ENCODE measurements at regions not wholly inside any gene's neighbourhood (a gene's known extent, or its start where the extent isn't known, plus 50 kb on each side); places are given as distances from the start of the nearest gene placed in this dataset.

DNA sequence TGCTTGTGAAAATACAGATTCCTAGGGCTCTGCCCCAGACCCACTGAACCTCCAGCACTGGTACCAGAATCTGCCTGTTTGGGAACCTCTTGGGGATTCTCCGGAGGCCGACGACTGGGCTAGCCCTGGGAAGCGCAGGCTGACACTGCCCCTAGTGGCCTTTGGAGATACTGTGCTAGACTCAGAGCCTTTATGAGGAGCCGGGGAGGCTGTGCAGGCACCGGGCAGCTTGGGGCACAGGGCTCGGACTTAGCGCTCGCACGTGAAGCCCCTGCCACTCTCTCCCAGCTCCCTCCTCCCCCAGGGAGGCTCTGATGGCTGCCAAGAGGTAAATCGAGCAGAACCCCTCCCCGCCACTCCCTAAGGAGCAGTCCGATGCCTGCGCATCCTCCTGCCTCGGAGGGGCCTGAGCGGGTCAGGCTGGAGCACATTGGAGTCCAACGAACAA, 144.6 kb upstream of the TNR start:
- DNase-seq (ENCODE audit: low read depth, low spot score) = peak; percentile 46
- TF ChIP-seq, protein P1, sequence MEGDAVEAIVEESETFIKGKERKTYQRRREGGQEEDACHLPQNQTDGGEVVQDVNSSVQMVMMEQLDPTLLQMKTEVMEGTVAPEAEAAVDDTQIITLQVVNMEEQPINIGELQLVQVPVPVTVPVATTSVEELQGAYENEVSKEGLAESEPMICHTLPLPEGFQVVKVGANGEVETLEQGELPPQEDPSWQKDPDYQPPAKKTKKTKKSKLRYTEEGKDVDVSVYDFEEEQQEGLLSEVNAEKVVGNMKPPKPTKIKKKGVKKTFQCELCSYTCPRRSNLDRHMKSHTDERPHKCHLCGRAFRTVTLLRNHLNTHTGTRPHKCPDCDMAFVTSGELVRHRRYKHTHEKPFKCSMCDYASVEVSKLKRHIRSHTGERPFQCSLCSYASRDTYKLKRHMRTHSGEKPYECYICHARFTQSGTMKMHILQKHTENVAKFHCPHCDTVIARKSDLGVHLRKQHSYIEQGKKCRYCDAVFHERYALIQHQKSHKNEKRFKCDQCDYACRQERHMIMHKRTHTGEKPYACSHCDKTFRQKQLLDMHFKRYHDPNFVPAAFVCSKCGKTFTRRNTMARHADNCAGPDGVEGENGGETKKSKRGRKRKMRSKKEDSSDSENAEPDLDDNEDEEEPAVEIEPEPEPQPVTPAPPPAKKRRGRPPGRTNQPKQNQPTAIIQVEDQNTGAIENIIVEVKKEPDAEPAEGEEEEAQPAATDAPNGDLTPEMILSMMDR (IDR thresholded peaks at IDR 0.05; ENCODE audit: low read depth, low read length) = peak; percentile 92
- in situ Hi-C loops (cut with HindIII; ENCODE audit: low sequenced_read_pairs) = no loop called here
- peak overlapping the region; percentile 3 for H3K4me3 ChIP-seq (ENCODE audit: low read depth, low read length)

DNA sequence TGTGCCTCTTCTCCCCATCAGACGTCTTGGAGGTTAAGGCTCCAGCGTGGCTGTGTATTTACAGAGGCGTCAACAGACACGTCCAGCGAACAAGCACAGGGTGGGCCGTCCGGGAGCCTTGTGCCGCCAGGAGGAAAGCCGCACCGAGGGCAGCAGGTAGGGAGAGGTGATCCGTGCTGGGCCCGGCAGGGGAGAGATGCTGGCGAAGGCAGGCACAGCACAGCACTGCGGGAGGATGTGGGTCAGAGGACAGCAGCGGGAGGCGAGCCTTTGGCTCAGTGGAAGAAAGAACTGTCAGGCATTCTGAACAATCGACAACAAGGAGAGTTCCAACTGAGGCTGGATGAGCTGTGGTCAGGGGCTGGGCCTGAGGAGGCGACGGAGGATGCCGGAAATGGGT, 144.1 kb upstream of the TNR start:
- no peak for DNase-seq (ENCODE audit: low read depth, low spot score)
- TF ChIP-seq, protein P1 (IDR thresholded peaks at IDR 0.05; ENCODE audit: low read depth, low read length) = no peak
- H3K4me3 ChIP-seq (ENCODE audit: low read depth, low read length) = peak overlapping the region; percentile 3
- in situ Hi-C loops (cut with HindIII; ENCODE audit: low sequenced_read_pairs) = no loop called here

DNA sequence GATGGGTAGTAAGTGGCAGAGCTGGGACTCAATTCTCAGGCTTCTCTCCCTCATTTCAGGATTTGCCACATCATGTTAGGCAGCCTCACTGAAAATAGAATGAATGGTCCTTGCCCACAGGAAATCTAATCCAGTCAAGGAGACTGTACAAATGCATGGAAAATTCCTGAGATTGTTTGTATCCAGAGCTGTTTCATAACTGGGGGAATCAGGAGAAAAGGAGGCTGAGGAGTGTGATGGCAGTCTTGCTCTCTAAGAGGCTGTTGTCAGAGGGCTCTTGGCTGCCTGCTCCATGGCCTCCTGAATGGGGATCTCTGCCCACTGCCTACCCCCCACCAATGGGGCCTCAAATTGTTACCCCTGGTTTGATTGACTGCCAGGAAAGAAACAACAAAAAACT, 141.9 kb upstream of the TNR start:
- H3K4me3 ChIP-seq (ENCODE audit: low read depth, low read length) = no peak overlapping the region
- TF ChIP-seq, protein P1 (IDR thresholded peaks at IDR 0.05; ENCODE audit: low read depth, low read length) = no peak
- in situ Hi-C loops (cut with HindIII; ENCODE audit: low sequenced_read_pairs) = no loop called here
- DNase-seq (ENCODE audit: low read depth, low spot score) = peak; percentile 3

DNA sequence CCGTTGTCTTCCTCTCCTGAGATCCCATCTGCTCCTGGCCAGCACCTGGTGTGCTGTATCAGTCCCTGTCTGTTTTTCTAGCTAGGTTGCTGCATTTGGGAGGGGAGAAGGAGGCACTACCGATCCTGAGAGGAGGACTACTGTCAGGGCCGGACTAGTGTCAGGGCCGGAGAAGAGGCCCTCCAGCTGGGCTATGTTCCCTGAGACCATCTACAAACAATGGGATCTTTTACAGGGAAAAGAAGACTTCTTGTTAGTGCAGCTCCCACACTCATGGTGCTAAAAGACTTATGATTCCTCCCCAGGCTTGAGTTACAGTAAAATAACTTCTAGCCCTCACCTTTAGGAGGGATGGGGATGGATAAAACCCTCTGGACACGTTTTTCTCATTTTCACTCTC, 141.0 kb upstream of the TNR start:
- no peak overlapping the region for H3K4me3 ChIP-seq (ENCODE audit: low read depth, low read length)
- TF ChIP-seq, protein P1 (IDR thresholded peaks at IDR 0.05; ENCODE audit: low read depth, low read length) = no peak
- in situ Hi-C loops (cut with HindIII; ENCODE audit: low sequenced_read_pairs) = no loop called here
- DNase-seq (ENCODE audit: low read depth, low spot score) = no peak

GRCh38 chr1:175882192-175882591, 138.8 kb upstream of the TNR start:
- no peak for DNase-seq (ENCODE audit: low read depth, low spot score)
- in situ Hi-C loops (cut with HindIII; ENCODE audit: low sequenced_read_pairs) = no loop called here
- TF ChIP-seq, protein P1 (IDR thresholded peaks at IDR 0.05; ENCODE audit: low read depth, low read length) = no peak
- no peak overlapping the region for H3K4me3 ChIP-seq (ENCODE audit: low read depth, low read length)

DNA sequence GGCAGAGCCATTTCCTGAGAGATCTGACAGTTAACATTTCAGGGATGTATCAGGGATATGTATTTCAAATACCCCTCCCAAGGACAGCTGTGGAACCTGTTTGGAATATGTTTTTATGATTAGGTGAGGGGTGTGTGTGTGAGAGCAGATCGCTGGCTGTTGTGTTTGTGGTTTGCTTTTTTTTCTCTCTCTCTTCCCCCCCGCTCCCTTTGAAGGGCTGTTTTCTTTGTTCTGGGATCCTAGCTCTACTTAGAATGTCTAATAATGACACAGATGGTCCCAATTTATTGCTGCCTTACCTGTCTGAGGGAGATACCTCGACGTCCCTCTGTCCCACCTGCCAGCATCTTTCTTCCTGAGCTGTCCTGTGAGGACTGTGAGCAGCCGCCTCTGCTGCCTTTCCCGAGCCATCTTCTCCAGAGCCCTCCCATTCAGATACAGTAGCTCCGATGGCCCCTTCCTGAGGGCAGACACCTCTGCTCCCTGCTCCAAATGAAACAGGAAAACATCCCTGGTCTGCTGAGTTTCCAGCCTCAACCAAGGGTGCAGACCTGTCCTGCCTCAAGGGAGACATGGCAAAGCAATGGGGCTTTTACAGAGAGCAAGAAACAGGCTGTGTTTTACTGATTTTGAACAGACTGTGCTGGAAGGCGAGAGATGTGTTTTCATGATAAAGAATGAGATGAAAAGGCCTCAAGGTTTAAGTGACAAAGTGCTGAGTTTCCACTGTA, 138.0 kb upstream of the TNR start:
- H3K4me3 ChIP-seq (ENCODE audit: low read depth, low read length) = no peak overlapping the region
- DNase-seq (ENCODE audit: low read depth, low spot score) = no peak
- in situ Hi-C loops (cut with HindIII; ENCODE audit: low sequenced_read_pairs) = no loop called here
- TF ChIP-seq, protein P1 (IDR thresholded peaks at IDR 0.05; ENCODE audit: low read depth, low read length) = no peak
